ENCODE measurements at regions not wholly inside any gene's neighbourhood (a gene's known extent, or its start where the extent isn't known, plus 50 kb on each side); places are given as distances from the start of the nearest gene placed in this dataset.

DNA sequence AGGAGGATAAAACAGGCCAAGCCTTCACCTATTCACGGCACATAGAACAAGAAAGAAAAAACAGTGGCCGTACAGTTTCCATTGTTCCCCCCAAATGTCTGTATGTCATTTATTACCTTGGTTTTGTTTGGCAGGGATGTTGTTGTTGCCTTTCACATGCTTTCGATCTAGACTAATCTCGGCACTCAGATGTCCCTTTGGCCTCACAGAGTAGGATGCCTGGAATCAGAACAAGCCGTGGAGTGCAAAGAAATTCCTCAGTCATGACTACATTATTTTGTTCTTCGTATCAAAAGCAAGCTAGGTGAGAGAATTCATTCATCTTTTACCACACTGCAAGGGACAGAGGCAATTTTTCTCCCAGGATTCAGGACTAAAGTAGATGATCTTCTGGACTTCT is 106.9 kb downstream of the SMIM20 start:
- DNase-seq, result no peak

DNA sequence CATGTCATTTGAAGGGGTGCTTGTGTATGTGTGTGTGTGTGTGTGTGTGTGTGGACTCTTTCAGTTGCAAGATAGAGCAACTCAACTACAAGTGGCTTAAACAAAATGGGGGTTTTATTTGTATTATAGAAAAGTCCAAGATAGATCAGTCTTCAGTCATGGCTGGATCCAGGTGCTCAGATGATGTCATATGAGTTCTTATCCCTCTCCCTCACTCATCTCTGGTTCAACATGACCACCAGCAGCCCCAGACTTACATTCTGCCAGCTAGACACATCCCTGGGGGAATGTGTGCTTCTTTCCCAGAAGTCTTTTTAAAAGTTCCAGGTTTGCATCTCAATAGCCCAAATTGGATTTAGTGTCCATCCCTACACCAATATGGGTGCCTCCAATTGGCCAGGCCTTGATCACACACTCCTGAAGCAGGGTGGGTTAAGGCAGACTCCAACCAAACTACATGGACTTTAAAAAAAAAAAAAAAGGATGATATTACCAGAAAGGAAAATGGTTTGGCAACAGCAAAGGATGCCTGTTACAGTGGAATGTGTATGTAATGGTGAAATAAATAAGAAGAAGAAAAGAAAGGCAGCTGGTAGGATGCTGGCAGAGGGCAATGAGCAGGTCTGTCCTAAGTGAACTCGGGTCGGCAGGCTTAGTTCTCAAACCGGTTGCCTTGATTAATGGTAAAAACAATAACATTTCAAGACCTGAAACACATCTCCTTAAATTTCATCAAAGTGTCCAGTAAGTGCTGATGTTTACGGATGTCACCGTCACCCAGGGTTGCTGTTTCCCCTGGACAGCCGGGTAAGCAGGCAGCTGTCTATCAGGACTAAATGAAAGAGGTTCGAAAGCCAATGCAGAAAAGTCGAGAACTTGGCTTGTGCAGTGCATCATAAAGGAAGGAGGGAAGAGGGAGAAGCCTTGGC is 107.7 kb downstream of the SMIM20 start:
- DNase-seq, result no peak

DNA sequence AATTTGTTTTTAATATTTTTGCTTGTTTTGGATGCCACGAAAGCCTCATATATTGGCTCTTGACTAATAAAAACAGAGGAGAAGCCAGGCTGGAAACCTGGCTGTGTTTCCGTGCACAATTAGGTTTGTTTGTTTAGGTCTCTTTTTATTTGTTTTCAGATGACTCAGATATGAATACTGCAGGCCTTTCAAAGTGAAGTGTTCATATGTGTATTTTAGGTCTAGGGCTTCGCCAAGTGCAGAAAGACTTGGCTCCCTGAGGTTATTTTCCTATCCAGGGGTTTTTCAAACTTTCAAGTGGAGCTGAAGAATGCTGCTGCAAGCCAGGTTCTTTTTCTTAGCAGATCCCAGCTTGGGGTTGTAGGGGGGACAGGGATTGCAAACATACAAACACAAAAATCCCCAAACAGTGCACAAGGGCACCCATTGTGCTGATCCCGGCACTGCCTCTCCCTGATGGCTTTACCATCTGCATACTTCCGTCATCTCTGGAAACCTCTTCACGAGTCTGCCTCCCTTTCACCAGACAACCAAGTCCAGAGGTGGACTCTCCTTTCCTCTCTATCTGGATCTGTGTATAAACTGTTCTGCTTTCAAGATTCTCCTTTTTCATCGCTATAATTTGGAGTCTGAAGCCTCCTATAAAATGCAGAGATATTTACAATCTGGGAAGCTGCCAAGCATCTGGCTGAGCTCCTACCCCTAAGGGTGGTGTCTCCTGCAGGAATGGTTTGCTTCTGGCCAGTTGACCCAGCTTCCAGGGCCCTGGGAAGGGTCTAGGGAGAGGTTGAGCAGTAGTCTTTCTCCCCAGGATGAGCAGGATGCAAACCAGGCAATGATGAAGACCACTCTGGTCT is 108.6 kb downstream of the SMIM20 start:
- no peak for DNase-seq

DNA sequence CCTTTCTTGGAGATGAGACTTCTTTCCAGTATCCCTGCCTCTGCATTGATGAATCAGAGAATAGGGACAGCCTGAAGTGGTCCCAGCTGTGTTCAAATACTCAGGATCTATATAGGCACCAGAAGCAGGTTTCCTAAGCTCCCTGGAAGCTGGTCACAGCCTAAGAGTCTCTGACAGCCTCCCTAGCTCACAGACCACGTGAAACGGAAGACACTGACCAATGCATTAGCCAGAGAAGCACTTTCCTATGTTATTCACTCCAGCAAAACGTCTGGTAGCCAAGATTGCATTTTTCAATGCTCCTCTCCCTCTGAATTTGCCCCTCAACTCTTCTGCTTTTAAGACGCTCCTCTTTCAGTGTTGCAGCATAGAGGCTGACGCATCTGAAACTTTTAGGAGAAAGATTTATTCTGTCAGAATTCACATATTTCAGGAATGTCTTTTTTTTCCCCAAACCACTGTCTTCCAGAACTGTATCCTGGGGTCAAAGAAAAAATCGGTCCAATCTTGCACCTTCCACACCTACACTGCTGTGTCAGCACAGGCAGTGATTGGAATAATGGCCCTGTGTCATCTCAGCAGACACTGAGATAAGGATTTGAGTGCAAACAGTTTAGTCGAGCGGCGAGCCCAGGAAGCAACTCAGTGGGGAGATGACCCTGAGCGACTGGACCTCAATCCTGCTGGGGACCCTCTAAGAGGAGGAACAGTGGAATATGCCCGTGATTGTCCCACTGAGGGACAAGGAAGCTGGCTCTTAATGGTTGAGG is 109.4 kb downstream of the SMIM20 start:
- DNase-seq, result no peak

DNA sequence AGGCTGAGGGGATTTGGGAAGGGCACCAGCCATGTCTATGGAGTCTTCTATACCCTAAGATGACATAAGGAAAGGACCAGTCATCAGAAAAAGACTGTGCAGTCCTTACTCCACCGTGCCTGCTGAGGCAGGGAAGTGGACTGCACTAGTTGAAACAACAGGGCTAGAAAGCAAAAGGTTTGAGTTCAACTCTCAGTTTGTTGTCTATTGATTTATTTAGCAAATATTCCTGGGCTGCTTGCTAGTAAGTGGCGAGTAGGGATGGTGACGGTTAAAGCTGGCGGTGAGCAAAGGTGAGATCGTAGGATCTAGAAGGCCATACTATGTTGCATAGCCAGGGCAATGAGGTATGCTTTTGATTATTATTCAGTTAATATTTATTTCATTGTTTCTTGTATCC is 110.1 kb downstream of the SMIM20 start:
- DNase-seq, result no peak

DNA sequence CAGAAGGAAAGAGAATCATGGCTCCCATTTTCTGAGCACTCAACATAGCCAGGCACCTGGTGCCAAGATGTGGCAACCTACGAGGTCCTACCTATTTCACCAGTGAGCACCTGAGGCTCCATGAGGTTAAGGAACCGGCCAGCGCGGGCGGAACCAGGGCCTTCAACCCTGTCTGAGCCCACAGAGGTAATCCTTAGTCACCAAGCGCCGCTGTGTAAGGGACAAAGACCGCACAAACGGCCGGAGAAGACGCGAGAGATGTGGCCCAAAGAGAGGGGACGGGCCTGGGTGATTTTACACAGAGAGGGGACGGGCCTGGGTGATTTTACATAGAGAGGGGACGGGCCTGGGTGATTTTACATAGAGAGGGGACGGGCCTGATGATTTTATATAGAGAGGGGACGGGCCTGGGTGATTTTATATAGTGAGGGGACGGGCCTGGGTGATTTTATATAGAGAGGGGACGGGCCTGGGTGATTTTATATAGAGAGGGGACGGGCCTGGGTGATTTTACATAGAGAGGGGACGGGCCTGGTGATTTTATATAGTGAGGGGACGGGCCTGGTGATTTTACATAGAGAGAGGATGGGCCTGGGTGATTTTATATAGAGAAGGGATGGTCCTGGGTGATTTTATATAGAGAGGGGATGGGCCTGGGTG is 114.2 kb downstream of the SMIM20 start:
- DNase-seq, result no peak

DNA sequence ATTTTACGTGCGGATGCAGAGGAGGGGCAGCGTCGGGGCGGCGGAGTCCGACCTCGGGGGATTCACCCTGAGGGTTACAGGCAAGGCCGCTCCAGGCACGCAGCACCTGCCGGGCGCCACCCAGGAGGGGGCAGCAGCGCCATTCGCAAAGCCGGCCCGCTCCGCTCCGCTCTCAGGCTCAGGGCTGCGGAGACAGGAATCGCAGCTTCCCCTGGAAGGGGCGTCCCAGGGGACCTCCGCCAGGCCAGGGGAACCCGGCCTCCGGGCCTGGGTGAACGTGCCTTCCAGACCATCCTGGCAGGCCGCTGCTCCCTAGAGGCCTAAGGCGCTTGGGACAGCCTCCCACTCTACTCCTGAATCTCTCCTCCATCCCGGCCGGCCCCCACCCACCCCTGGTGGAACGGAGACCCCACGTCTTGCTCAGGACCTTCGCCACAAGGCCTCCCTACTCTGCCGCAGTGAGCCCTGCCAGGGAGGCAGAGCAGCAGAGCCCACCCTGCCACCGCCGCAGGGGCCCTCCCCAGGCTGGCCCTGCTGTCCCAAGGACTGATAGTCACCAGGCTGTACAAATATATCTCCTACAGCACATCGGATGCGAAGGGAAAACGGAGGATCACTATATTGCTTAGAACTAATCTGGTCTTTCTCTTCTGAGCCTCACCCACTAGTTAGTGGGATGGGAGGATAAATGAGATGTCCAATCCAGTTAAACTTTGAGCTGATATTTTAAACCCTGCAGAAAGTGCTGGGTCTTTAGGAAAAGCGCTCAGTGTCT is 115.0 kb downstream of the SMIM20 start:
- DNase-seq, result peak; percentile 50 to 52

DNA sequence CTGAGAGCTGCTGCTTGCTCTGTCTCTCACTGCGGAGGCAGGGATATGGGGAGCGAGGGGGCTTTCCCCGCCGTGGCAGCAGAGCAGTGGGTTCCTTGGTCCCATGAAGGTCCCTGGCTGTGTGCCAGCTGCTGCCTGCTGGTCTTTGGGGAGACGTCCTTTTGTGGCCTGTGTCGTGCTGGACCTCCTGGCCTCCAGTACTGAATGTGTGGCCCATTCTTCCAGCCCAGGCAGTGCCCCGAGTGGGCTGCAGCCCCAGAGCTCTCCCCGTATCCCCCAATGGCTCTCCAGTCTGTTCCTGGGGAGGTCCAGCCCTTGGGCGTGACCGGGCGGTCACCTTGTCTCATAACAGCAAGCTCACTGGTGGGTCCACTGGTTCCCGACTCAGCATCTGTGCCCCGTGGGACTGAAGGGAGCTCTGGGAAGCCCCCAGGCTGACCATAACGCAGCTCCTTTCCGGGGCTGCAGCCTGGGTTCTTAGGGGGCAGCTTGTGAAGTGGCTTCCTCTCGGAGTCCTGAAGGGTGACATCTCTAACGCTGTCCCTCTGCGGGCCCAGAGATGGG is 115.6 kb downstream of the SMIM20 start:
- no peak for DNase-seq

DNA sequence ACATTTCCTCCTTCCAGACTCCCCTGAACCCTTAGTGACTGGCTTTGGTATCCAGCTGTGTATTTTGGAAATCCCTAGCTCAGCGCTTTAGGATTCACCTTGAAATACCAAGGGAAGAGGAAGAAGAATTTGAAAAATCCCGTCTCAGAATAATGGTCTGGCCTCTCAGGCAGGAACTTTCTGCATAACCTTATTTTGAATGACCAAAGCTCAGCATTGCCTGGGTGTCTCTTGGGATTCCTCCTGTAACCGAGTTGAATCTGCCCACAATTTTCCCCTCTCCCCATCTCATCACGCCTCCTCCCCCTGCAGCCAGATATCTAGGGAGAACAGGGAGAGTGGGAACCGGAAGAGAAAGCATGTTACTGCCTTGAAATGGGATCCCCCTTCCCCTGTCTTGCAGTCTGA is 116.2 kb downstream of the SMIM20 start:
- DNase-seq, result no peak

DNA sequence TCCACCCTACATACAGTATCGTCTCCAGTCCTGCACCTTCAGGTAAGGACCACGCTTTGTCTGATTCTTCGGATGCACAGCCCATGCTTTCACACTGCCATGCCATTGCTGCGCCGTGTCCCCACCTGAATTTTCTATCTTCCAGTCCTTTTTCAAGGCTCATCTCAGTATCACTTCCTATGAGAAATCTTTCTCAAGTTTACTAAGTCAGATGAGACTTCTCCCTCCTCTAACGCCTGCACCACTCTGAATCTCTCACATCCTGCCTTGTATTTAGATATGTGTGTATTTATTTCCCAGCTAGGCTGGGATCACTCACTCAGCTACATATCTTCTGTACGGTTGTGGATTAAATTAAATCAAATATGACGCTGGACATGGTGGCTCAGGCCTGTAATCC is 116.8 kb downstream of the SMIM20 start:
- no peak for DNase-seq

DNA sequence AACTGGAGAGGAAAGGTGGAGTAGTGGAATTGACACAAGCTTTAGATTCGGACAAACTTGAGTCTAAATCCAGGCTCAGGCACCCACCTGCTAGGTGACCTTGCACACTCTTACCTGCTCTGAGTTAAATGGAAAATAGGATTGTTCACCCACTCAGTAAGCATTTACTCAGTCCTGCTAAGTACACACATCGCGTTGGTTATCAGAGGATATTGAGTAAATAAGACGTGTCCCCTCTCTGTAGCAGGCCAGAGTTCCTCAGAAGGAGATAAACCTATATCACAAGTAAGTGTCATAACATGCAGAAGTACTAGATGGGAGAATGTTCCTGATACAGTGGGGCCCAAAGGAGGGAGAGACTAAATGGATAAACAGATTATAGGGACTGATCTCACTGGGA is 117.7 kb downstream of the SMIM20 start:
- DNase-seq, result no peak

DNA sequence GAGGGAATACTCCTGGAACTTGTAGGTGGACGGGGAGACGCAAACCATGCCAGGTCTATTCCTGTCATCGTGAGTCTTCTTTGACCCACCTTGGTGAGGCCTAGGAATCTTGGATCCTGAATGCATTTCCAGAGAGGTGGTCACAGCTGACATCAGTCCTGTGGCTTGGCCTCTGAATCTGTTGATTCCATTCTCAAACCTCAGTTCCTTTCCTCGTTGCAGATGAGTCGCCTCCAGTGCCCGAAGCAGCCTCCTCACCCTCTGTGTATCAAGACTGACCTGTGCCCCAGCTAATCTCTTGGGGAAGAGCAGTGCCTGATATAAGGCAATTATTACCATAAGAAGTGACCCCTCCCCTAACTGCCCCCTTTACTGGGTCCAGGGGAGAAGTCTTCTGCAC is 118.1 kb downstream of the SMIM20 start:
- DNase-seq, result no peak

DNA sequence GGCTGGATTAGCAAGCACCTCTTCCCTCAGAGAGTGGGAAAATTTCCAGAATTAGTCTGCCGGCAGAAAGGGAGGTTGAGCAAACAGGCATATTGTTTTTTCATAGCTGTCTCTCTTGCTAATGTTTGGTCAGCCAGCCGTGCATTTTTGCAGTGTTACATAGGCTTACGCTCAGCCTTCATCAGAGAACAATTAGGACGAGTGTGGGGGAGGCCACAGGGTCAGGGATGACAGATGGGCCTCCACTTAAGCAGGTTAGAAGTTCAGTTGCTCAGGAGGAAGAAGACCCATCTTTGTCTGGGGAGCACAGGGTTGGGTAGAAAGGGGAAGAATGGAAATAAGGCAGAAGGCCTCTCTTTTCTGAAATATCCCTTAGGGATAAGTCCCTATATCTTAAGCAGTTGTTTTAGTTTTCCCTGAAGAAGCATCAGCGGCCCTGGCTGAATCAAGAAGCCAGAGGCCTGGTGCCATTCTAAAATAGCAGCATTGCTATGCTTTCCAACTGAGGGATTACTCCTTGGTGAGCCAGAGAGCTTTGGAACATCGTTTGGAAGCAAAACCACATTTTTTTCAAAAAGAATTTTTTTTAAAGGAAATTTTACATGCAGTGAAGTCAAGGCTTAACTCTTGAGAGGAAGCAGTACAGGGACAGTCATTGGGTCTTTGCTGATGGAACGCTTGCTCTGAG is 118.8 kb downstream of the SMIM20 start:
- DNase-seq, result no peak

DNA sequence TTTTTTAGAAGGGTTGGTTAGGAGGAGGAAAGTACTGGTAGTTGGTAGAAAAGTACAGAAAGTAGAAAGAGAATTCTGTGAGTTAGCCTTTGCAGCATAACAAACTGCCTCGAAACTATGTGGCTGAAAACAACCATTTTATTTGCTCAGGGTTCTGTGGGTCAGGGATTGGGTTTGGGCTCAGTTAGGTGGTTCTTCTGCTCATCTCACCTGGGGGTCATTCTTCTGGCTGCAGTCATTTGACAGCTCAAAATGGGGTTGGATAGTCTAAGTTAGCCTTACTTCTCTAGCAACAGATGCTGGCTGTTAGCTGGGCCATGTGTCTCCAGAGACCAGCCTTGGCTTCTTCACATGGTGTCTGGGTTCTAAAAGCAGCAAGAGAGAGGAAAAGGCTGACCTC is 119.4 kb downstream of the SMIM20 start:
- no peak for DNase-seq

DNA sequence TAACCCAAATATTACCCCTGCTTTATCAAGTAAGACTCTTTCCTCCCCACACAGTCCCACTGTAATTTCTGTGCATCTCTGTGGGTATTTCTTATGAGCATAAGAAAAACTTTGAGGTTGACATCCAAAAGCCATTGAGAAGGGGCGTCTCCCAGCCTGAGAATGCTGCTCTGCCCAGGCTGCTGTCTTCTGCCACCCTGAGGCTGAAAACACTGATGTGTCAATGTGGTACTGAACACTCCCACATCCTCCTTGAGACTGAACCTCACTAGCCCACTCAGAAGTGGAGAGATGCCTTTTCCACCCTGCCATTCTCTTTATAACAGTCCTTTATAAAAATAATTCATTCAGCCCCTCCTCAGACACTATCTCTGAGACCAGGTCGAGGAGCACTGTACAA is 120.8 kb downstream of the SMIM20 start:
- no peak for DNase-seq

DNA sequence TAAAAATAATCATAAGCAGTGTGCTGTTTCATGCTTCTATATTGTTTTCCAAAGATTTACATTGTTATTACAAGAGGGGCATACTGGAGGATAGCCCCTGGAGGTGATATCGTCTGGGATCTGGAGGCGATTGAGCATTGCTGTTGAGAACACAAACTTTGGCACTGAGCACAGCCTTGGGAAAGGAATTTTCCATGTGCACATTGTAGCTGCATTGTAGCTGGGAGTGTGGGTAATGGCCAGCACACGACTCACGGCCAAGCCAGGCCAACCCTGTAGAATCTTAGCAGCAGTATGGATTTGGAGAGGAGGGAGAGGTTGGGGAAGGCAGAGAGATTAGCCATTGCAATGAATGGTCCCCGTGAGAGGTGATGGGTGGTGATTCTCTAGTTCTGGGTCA is 121.9 kb downstream of the SMIM20 start:
- no peak for DNase-seq

DNA sequence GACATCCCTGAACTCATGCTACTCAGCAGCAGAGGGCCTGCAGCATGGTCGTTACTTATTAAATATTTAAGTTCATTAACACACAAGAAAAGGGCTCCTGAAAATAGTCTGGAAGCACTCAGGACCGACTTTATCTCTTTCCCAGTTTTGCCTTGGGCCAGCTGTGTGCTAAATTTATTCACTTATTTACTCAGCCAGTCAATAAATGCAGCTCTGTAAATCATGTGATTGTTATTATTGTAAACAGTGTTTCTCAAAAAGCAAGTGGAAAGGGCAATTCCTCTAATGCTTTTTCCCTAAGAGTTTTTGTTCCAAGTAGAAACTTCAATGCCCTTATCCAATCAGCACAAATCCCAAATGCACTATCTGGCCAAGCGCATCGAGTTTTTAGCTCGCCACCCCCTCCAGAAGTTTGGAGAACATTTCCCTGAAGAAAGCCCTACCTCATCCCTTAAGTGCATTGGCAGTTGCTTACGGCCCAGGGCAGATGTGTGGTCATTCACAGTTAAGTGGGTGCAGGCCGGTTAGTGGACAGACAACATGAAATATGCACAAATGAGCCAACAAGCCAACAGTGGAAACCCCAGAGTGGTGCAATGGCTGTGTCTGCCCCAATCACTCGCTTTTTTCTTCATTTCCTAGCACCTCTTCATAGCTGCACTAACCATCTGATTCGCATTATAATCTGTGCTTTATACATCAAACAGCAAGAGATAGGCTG is 125.8 kb downstream of the SMIM20 start:
- no peak for DNase-seq

DNA sequence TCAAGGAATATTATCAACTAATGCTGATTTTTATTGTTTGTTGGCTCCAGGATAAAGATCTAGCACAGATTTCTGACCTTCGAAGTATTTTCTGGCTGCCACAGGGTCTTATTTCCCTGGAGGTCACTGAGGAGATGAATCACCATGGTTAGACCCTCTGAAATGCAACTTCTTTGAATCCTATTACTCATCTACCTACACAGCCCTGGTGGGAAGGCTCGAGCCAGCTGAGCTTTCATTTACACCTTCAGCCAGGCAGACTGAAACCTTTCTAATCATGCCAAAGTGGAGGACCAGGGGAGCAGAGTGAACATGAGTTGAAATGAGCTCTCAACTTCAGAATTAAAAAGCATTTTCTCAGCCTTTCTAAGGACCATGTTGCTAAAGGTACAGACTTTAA is 130.5 kb downstream of the SMIM20 start:
- DNase-seq, result no peak

DNA sequence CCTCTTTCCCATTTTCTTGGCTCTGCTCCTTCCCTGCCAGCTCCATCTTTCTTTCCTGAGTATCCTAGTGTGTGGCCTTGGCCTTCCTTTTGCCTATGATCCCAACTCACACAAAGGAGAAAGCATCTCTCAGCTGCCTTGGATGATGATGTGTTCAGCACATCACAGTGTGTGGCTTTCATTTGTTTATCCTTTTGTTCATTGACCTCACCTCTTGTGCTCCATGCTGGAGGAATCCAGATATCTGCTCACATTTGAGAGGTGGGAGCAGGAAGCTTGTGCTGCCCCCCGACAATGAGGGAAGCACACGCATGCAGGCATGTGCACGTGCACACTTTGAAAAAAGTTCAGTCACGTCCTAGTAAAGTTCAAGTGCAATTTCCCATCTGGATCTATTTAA is 131.0 kb downstream of the SMIM20 start:
- DNase-seq, result no peak

DNA sequence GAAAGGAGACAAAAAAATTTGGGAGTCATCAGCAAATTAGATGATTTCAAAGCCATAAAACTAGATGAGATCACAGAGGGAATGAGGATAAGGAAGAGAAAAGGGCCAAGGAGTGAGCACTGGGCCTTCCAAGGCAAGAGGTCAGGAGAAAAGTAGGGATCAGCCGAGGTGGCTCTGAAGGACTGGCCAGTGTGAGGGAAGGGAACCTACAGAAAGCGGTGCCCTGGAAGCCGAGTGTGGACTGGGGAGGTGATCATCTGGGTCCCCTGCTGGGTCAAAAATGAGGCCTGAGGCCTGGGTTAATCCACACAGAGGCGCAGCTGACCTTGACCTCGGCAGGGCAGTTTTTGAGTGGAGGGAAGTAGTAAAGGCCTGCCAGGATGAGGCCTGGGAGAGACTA is 133.8 kb downstream of the SMIM20 start:
- DNase-seq, result no peak

Measured in CD4-positive, alpha-beta T cell treated with Interleukin-4 for 1 hour (primary cell).